ENCODE measurements at regions not wholly inside any gene's neighbourhood (a gene's known extent, or its start where the extent isn't known, plus 50 kb on each side); places are given as distances from the start of the nearest gene placed in this dataset.

DNA sequence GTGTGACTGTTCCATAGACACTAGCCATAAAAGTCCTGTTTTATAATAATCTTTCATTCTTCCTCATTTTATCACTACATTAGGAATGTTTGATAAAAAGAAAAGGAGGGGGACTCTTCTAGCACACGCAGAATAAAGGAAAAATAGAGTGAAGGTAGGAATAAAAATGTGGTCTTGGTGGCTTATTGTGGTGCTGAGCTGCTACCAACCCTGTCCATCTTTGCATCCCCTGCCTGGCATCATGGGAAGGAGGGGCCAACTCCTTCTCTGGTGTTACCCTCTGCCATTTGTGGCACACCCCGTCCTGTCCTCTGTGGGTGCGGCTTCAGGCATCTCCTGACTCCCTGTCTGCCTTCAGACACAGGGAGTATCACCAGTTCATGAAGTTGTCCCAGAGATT lies 104.9 kb upstream of the ZNF536 start:
- TF ChIP-seq, protein P1, sequence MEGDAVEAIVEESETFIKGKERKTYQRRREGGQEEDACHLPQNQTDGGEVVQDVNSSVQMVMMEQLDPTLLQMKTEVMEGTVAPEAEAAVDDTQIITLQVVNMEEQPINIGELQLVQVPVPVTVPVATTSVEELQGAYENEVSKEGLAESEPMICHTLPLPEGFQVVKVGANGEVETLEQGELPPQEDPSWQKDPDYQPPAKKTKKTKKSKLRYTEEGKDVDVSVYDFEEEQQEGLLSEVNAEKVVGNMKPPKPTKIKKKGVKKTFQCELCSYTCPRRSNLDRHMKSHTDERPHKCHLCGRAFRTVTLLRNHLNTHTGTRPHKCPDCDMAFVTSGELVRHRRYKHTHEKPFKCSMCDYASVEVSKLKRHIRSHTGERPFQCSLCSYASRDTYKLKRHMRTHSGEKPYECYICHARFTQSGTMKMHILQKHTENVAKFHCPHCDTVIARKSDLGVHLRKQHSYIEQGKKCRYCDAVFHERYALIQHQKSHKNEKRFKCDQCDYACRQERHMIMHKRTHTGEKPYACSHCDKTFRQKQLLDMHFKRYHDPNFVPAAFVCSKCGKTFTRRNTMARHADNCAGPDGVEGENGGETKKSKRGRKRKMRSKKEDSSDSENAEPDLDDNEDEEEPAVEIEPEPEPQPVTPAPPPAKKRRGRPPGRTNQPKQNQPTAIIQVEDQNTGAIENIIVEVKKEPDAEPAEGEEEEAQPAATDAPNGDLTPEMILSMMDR (conservative IDR thresholded peaks at IDR 0.05; ENCODE audit: low read depth, low read length): no peak
- no peak for TF ChIP-seq EZH2 (IDR thresholded peaks at IDR 0.05; ENCODE audit: borderline replicate concordance, low read depth, low read length, poor library complexity, severe bottlenecking)
